H1 (cell line): ENCODE measurements at regions not wholly inside any gene's neighbourhood (a gene's known extent, or its start where the extent isn't known, plus 50 kb on each side); places are given as distances from the start of the nearest gene placed in this dataset.

Source experiments
- ASH2L ChIP-seq: fragments of 200-600, 300-600 bp; sonication (generic); IDR thresholded peaks from one replicate; pipeline ENCODE4 v1.7.1; 2017; ENCODE audit warnings: low read length
- CEBPB ChIP-seq: IDR thresholded peaks from 2 replicates; pipeline ENCODE4 v1.6.1; 2012; ENCODE audit warnings: low read depth, low read length
- CREB1 ChIP-seq: IDR thresholded peaks from 2 replicates; pipeline ENCODE4 v1.6.1; 2012; ENCODE audit warnings: inconsistent platforms
- CTBP2 ChIP-seq: IDR thresholded peaks from 2 replicates; pipeline ENCODE4 v1.7.0; 2011; ENCODE audit warnings: borderline replicate concordance, mild to moderate bottlenecking, moderate library complexity, mixed read lengths, low read length; ENCODE audit not compliant: insufficient read depth, insufficient read length
- EGR1 ChIP-seq: IDR thresholded peaks from 2 replicates; pipeline ENCODE4 v1.6.1; 2011; ENCODE audit warnings: low read depth, low read length, borderline replicate concordance
- HDAC6 ChIP-seq: IDR thresholded peaks from one replicate; pipeline ENCODE4 v1.7.1; 2012; ENCODE audit warnings: low read depth, mild to moderate bottlenecking, inconsistent platforms, low read length, moderate library complexity
- KDM5A ChIP-seq: fragments of 200-600 bp; IDR thresholded peaks from 2 replicates; pipeline ENCODE4 v1.7.1; 2012; ENCODE audit warnings: mild to moderate bottlenecking, low read length, inconsistent platforms, mixed read lengths
- RFX5 ChIP-seq: IDR thresholded peaks from 2 replicates; pipeline ENCODE4 v1.6.1; 2011; ENCODE audit warnings: low read depth, low read length, improper control_type of control experiment, borderline replicate concordance
- TAF7 ChIP-seq: optimal IDR thresholded peaks from 2 replicates; pipeline ENCODE3; 2011; ENCODE audit warnings: low read depth, mild to moderate bottlenecking, inconsistent platforms, low read length, moderate library complexity, borderline replicate concordance
- TCF12 ChIP-seq: IDR thresholded peaks from 2 replicates; pipeline ENCODE4 v1.6.1; 2011; ENCODE audit warnings: low read depth, mild to moderate bottlenecking, low read length
- TF ChIP-seq, protein P1 (sequence below): IDR thresholded peaks from 2 replicates; pipeline ENCODE4 v1.6.1; 2012; ENCODE audit warnings: low read length, inconsistent platforms

DNA sequence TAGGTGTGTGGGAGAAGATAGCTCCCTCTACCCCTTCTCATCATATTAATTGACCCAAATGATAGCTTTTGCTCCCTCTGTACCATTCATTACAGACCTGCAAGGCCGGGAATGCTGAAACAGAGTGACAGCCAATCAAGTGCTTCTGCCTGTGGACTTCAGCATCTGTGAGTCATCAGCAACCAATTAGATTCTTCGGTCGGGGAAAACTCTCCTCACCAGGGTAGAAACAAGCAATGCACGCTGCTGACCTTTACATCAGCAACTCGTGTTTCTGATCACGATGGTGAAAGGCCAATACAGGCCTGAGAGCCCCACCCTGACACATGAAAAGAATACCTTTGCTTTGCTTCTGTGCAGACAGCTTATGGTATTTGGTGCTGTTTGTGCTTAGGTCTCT, 347.2 kb upstream of the DDX53 start (continued):
- TF ChIP-seq, protein P1, sequence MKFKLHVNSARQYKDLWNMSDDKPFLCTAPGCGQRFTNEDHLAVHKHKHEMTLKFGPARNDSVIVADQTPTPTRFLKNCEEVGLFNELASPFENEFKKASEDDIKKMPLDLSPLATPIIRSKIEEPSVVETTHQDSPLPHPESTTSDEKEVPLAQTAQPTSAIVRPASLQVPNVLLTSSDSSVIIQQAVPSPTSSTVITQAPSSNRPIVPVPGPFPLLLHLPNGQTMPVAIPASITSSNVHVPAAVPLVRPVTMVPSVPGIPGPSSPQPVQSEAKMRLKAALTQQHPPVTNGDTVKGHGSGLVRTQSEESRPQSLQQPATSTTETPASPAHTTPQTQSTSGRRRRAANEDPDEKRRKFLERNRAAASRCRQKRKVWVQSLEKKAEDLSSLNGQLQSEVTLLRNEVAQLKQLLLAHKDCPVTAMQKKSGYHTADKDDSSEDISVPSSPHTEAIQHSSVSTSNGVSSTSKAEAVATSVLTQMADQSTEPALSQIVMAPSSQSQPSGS, result 0 out of 2 replicates have a peak, but pooled peaks have one; percentile 38
- TF ChIP-seq TCF12 (no peak), TAF7 (no peak), ASH2L (no peak), CTBP2 (no peak), HDAC6 (no peak), CREB1 (no peak), CEBPB (no peak), RFX5 (peak; percentile 30; the same call in 1 of the 2 replicates), KDM5A (no peak), EGR1 (no peak)
